Thymus (tissue), 11 donors: ENCODE measurements at regions not wholly inside any gene's neighbourhood (a gene's known extent, or its start where the extent isn't known, plus 50 kb on each side); places are given as distances from the start of the nearest gene placed in this dataset.

Source experiments
- DNase-seq, 9 donors: peaks; one replicate each; pipeline ENCODE4 v3.0.0-alpha.2; 2013; ENCODE audit warnings: low spot score in 9 of 9, low read depth in 6 of 9, missing footprints in 1 of 9
- H3K27ac ChIP-seq, 2 donors: one replicate each; pipeline ENCODE4 v1.5.1; 2013; ENCODE audit warnings: control low read depth in 1 of 2, low read depth in 1 of 2, low read length in 1 of 2, mild to moderate bottlenecking in 1 of 2, moderate library complexity in 1 of 2
- H3K27me3 ChIP-seq, 2 donors: one replicate each; pipeline ENCODE4 v1.5.1; 2013; ENCODE audit warnings: low read length in 1 of 2; ENCODE audit not compliant: control insufficient read depth in 2 of 2, insufficient read depth in 1 of 2
- H3K36me3 ChIP-seq, 2 donors: one replicate each; pipeline ENCODE4 v1.5.1; 2013; ENCODE audit warnings: low read length in 1 of 2, mild to moderate bottlenecking in 1 of 2, moderate library complexity in 1 of 2; ENCODE audit not compliant: control insufficient read depth in 2 of 2, insufficient read depth in 2 of 2
- H3K4me1 ChIP-seq, 2 donors: one replicate each; pipeline ENCODE4 v1.5.1; 2013; ENCODE audit warnings: low read length in 2 of 2; ENCODE audit not compliant: control insufficient read depth in 2 of 2, insufficient read depth in 2 of 2
- H3K4me3 ChIP-seq, 2 donors: one replicate each; pipeline ENCODE4 v1.5.1; 2013; ENCODE audit warnings: low read length in 2 of 2, control low read depth in 1 of 2, mild to moderate bottlenecking in 1 of 2
- H3K9me3 ChIP-seq, 2 donors: one replicate each; pipeline ENCODE4 v1.5.1; 2013; ENCODE audit warnings: low read length in 1 of 2, mild to moderate bottlenecking in 1 of 2; ENCODE audit not compliant: control insufficient read depth in 2 of 2, insufficient read depth in 1 of 2
- WGBS: extraction: QIAGEN DNeasy Blood & Tissue Kit; methylation state at CpG from one replicate; pipeline ENCODE4 v1.1.7; 2013; 5-methylcytosine and 5-hydroxymethylcytosine counted together
- donor health status: healthy.

DNA sequence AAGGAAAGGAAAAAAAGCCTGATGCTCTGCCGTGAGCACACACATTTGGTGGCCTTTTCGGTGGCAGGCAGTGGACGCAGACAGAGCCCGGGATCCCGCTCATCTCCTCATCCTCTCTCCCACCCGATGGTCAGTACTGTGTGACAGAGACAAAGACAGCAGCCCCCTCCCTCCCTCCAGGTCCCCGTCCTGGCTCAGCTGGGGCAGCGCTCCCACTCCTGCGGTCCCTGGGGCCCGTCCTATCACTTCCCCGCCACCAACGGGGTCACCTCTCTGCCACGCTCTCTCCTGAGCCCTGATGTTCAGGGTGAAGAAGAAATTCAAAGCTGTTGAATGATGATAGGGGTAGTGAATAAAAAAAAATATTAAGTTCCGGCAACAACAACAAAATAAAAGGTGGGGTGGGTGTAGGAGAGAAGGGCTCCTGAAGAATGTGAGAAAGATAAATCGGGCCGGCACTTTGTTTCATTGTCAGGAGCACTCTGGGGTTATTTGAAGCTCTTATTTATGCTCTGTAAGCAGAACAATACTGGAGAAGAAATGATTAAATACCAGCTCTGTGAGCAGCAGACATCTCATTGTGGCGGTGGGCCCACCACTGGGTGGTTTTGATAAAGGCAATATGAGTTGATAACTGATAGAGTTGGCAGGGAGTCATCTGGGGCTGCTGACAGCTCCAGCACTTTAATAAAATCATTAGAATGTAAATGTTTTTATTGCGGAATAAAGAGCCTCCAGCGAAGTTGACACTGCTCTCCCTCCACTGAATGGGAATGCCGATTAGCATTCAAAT is 417.7 kb downstream of the IRX1 start:
- H3K4me1 ChIP-seq, result peaks cover 0 to 3% of the 10 kb centered on the region in 2 donors
- no peak overlapping the region for H3K4me3 ChIP-seq
- 92% methylated on average over 20 of the region's 20 CpGs for WGBS
- H3K27ac ChIP-seq, result no peak overlapping the region
- H3K36me3 ChIP-seq, result no peaks in the 10 kb centered on the region
- no peaks in the 10 kb centered on the region for H3K9me3 ChIP-seq
- no peaks in the 10 kb centered on the region for H3K27me3 ChIP-seq
- DNase-seq, result no peak

- Histone ChIP-seq H3K27ac (no peak overlapping the region), H3K27me3 (no peaks in the 10 kb centered on the region), H3K36me3 (no peaks in the 10 kb centered on the region), H3K9me3 (no peaks in the 10 kb centered on the region), H3K4me1 (peaks cover 0 to 3% of the 10 kb centered on the region in 2 donors), H3K4me3 (no peak overlapping the region)
- WGBS, result 94% methylated on average over 4 of the region's 4 CpGs
- no peak for DNase-seq
Observed at GRCh38 chr5:4015709-4016108, 420.1 kb downstream of the IRX1 start.

GRCh38 chr5:4017076-4017803 is 421.6 kb downstream of the IRX1 start:
- no peaks in the 10 kb centered on the region for H3K9me3 ChIP-seq
- no peak overlapping the region for H3K27ac ChIP-seq
- H3K27me3 ChIP-seq, result no peaks in the 10 kb centered on the region
- H3K4me3 ChIP-seq, result no peak overlapping the region
- no peak for DNase-seq
- H3K36me3 ChIP-seq, result no peaks in the 10 kb centered on the region
- WGBS, result 90% methylated on average over 5 of the region's 5 CpGs
- H3K4me1 ChIP-seq, result peaks cover 0 to 3% of the 10 kb centered on the region in 2 donors

DNA sequence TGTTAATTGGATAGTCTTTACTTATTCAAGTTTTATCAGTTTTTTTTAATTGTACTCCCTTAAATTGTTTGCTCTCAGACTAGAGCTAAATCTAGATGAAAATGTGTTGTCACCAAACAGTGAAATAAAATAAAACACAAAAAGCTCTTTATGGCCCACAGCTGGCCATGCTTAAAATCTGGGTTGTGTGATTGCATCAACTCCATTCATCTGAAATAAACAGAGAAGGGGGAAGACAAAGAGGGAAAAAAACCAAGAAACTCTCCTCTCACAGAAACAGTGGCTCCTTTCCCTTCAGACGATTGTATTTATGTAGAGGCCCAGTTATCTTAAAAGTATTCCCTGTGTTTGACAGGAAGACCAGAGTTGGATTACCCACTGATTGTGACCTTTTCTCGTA is 422.4 kb downstream of the IRX1 start:
- Histone ChIP-seq H3K27ac (no peak overlapping the region), H3K4me1 (peaks cover 0 to 3% of the 10 kb centered on the region in 2 donors), H3K9me3 (peaks cover 0 to 5% of the 10 kb centered on the region in 2 donors), H3K4me3 (no peak overlapping the region), H3K36me3 (no peaks in the 10 kb centered on the region), H3K27me3 (no peaks in the 10 kb centered on the region)
- DNase-seq, result no peak
- WGBS, result 72% methylated on average over 2 of the region's 2 CpGs

DNA sequence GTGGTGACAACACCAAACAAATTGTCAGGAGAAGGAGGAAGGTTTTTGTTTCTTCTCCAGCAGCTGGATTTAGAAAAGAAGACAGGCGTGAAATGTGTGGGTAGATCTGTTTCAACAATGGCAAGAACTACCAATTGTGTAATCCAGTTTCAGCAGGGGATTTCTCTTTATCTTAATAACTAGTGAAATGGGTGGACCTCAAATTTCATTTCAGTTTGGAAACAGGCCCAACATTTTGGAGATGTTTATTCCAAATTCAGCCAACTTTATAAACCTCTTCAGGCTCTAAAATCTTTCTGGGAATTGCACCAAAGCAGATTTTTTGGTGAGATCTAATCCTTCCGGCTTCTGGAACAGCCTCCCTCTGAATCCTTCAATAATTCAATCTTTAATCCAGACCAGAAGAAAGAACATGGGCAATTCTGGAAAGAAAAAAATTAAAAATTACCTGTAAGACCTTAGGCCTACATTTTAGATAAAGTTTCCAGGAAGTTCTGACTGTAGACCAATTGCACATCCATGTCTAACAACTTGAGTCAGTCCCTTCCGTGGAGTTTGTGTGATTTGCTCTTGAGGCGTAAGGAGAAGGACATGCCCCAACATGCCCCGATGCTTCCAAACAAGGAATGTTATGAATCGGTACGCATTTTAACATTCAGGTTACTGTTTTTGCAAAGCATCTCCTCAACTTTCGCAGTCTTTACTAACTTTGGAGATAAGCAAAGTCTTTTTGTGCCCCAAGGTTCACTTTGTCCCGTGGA is 423.6 kb downstream of the IRX1 start:
- Histone ChIP-seq H3K27me3 (no peaks in the 10 kb centered on the region), H3K9me3 (peaks cover 0 to 5% of the 10 kb centered on the region in 2 donors), H3K4me1 (peaks cover 0 to 3% of the 10 kb centered on the region in 2 donors), H3K36me3 (no peaks in the 10 kb centered on the region), H3K27ac (peak overlapping the region in 1 of 2 donors; percentile 52), H3K4me3 (no peak overlapping the region)
- 92% methylated on average over 9 of the region's 9 CpGs for WGBS
- no peak for DNase-seq

- no peak for DNase-seq
- H3K9me3 ChIP-seq, result peaks cover 0 to 5% of the 10 kb centered on the region in 2 donors
- peaks cover 0 to 3% of the 10 kb centered on the region in 2 donors for H3K4me1 ChIP-seq
- no peaks in the 10 kb centered on the region for H3K36me3 ChIP-seq
- H3K4me3 ChIP-seq, result no peak overlapping the region
- no peaks in the 10 kb centered on the region for H3K27me3 ChIP-seq
- peak overlapping the region; percentile 43 to 52 for H3K27ac ChIP-seq
- 96% methylated on average over 6 of the region's 6 CpGs for WGBS
Observed at GRCh38 chr5:4019841-4020240, 424.2 kb downstream of the IRX1 start.

DNA sequence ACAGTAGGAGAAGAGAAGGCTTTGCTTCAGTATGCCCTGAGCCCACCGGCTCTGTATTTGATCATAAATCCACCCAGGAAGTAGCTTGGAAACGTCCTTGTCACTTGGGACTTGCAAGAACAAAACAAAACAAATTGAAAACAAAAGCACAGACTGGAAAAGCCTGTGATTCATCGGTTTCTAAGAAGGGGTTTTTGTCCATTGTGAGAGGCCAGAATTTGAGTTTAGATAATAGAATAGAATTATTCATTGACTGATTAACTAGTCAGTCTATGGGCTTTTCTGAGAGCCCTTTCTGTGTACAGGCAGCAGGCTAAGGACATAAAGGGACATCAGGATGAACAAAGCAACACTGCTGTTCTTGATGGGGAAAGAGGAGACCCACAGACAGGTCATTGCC is 424.8 kb downstream of the IRX1 start:
- H3K9me3 ChIP-seq, result peaks cover 0 to 5% of the 10 kb centered on the region in 2 donors
- H3K27ac ChIP-seq, result peak overlapping the region in 1 of 2 donors; percentile 43
- peaks cover 0 to 3% of the 10 kb centered on the region in 2 donors for H3K4me1 ChIP-seq
- H3K36me3 ChIP-seq, result no peaks in the 10 kb centered on the region
- no peak for DNase-seq
- H3K4me3 ChIP-seq, result no peak overlapping the region
- WGBS, result 53% methylated on average over 3 of the region's 3 CpGs
- no peaks in the 10 kb centered on the region for H3K27me3 ChIP-seq

DNA sequence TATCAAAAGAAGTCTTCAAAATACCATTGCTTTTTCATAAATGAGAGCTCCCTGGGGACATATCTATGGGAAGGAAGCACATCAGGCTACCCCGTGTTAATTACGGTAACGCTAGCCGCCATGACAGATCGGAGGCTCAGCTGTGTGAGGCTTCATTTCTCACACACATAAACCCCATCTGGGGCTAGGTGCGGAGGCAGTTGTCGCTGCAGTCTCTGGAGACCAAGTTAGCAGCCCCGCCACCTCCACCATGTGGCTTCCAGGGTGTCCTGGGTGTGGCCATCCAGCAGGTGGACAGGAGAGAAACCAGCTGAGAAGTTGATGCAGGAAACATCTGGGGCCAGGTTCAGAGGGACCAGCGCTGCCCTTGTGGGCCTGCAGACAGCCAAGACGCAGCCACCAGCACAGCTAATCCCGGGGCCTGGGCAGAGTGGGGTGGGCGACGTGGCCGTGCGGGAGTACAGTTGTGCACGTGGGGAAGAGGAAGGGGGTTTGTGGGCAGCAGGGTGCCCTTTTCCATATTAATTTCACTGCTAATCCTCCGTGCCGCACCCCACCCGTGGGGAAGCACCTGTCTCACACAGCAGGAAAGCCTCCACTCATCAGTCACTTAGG is 426.5 kb downstream of the IRX1 start:
- Histone ChIP-seq H3K36me3 (no peaks in the 10 kb centered on the region), H3K4me1 (no peaks in the 10 kb centered on the region), H3K9me3 (peaks cover 0 to 5% of the 10 kb centered on the region in 2 donors), H3K27me3 (no peaks in the 10 kb centered on the region), H3K27ac (no peak overlapping the region), H3K4me3 (no peak overlapping the region)
- no peak for DNase-seq
- whole genome bisulfite sequencing, result 76% methylated on average over 19 of the region's 19 CpGs
